NCI-H510A treated with DMSO at 0.1 percent for 48 hours (cell line): ENCODE measurements at regions not wholly inside any gene's neighbourhood (a gene's known extent, or its start where the extent isn't known, plus 50 kb on each side); places are given as distances from the start of the nearest gene placed in this dataset.

ENCODE experiments used
- DNase-seq: peaks from one replicate; lab custom pipeline; 2025; lab: John Stamatoyannopoulos, UW

GRCh38 chr5:34486160-34486848, 169.8 kb upstream of the RAI14 start:
- DNase-seq: peak; percentile 96

- no peak for DNase-seq
Observed at GRCh38 chr5:34486849-34487158, 169.3 kb upstream of the RAI14 start.

- DNase-seq: peak; percentile 95
Observed at GRCh38 chr5:34487159-34487879, 168.8 kb upstream of the RAI14 start.

- no peak for DNase-seq
Observed at GRCh38 chr5:34487956-34488355, 168.2 kb upstream of the RAI14 start.

- DNase-seq: no peak
Observed at GRCh38 chr5:34488984-34489383, 167.1 kb upstream of the RAI14 start.

- DNase-seq: peak; percentile 96
Observed at GRCh38 chr5:34490506-34491250, 165.4 kb upstream of the RAI14 start.

- DNase-seq: peak; percentile 57
Observed at GRCh38 chr5:34491251-34491620, 164.9 kb upstream of the RAI14 start.

- DNase-seq: no peak
Observed at GRCh38 chr5:34494111-34494755, 161.9 kb upstream of the RAI14 start.

- DNase-seq: no peak
Observed at GRCh38 chr5:34495178-34495577, 160.9 kb upstream of the RAI14 start.

- no peak for DNase-seq
Observed at GRCh38 chr5:34496260-34496691, 159.9 kb upstream of the RAI14 start.

GRCh38 chr5:34496701-34497469, 159.2 kb upstream of the RAI14 start:
- DNase-seq: peak; percentile 73

GRCh38 chr5:34497470-34497808, 158.7 kb upstream of the RAI14 start:
- no peak for DNase-seq

GRCh38 chr5:34498572-34498971, 157.6 kb upstream of the RAI14 start:
- DNase-seq: no peak

- DNase-seq: no peak
Observed at GRCh38 chr5:34499001-34499734, 157.0 kb upstream of the RAI14 start.

GRCh38 chr5:34500236-34500847, 155.8 kb upstream of the RAI14 start:
- no peak for DNase-seq

GRCh38 chr5:34501016-34501415, 155.1 kb upstream of the RAI14 start:
- DNase-seq: no peak

- no peak for DNase-seq
Observed at GRCh38 chr5:34501840-34502239, 154.3 kb upstream of the RAI14 start.

GRCh38 chr5:34502581-34502980, 153.5 kb upstream of the RAI14 start:
- DNase-seq: no peak

- no peak for DNase-seq
Observed at GRCh38 chr5:34503379-34504253, 152.5 kb upstream of the RAI14 start.

GRCh38 chr5:34504967-34505366, 151.2 kb upstream of the RAI14 start:
- no peak for DNase-seq
